Activated effector memory CD4-positive, alpha-beta T cell treated with anti-CD3 and anti-CD28 coated beads, Interleukin-2, amount 50 U/mL, for 16 hours (primary cell): ENCODE measurements at regions not wholly inside any gene's neighbourhood (a gene's known extent, or its start where the extent isn't known, plus 50 kb on each side); places are given as distances from the start of the nearest gene placed in this dataset.

Experiments used
- DNase-seq: peaks from one replicate; pipeline ENCODE4 v3.0.0-alpha.2; 2020

DNA sequence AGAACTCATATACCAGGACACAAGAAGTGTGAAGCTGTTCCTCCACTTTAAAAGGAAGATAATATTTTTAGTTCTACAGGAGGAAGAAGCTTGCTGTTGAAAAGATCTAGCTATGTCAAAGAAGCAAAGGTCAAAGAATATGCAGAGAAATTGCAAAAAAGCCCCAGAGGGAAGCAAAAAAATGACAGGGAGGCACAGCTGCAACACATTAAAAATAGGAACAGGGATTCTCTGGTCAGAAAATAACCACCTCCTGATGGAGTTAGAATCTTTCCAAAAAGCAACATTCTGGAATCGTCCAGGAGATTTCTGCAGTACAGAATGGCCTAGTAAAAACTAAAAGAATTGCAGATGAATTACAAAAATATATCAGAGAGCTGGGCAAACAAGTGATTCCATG, 238.9 kb upstream of the PRMT6 start:
- no peak for DNase-seq

DNA sequence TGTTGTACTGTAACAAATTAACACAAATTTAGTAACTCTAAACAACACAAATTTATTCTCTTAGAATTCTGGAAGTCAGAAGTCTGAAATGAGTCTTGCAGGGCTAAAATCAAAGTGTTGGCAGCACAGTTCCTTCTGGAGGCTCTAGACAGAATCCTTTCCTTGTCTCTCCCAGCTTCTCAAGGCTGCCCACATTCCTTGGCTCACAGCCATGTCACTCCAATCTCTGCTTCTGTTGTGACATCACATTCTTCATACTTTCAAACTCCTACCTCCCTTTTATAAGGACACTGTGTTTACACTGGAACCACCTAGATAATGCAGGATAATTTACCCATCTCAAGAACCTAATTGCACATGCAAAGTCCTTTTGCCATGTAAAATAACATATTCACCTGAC, 225.0 kb upstream of the PRMT6 start:
- no peak for DNase-seq

DNA sequence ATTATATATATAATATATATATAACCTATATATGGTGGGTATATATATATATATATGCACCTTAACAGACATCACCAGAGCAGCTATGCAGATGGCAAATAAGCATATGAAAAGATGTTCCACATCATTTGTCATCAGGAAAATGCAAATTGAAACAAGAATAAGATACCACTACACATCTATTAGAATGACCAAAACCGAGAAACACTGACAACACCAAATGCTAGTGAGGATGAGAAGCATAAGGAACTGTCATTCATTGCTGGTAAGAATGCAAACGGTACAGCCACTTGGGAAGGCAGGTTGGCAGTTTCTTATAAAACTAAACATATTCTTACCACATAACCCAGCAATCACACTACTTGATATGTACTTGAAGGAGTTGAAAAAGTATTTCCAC, 219.8 kb upstream of the PRMT6 start:
- no peak for DNase-seq

GRCh38 chr1:106843518-106843917, 213.0 kb upstream of the PRMT6 start:
- no peak for DNase-seq

GRCh38 chr1:106846656-106847055, 209.8 kb upstream of the PRMT6 start:
- DNase-seq = no peak

DNA sequence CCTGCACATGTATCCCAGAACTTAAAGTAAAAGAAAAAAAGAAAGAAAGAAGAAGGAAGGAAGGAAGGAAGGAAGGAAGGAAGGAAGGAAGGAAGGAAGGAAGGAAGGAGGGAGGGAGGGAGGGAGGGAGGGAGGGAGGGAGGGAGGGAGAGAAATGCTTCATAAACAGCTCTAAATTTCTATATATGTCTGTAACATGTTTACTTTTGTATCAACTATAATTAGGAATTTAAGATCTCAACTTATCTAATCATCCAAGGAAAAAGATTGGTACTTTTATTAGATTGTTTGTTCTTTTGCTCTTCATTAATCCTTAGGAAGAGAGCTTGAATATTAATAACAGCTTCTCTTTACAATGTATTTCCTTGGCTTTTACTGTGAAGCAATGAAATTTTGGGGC, 195.4 kb upstream of the PRMT6 start:
- DNase-seq = no peak

GRCh38 chr1:106868828-106869227, 187.6 kb upstream of the PRMT6 start:
- no peak for DNase-seq

- DNase-seq = no peak
Observed at GRCh38 chr1:106875622-106876021, 180.9 kb upstream of the PRMT6 start.

DNA sequence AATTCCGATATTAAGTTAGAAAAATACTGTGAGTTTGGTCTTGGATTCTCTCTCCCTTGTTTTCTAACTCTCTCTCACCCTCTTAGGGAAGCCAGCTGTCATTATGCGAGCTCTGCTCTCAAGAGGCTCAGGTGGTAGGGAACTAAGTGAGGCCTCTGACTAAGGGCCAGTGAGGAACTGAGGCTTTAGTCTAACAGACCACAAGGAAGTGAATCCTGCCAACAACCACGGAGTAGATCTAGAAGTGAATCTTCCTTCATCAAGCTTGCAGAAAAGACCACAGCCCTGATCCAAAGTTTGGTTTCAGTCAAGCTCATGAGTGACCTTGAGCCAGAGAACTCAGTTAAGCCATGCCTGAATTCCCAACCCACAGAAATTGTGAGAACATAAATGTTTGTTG, 180.1 kb upstream of the PRMT6 start:
- no peak for DNase-seq

DNA sequence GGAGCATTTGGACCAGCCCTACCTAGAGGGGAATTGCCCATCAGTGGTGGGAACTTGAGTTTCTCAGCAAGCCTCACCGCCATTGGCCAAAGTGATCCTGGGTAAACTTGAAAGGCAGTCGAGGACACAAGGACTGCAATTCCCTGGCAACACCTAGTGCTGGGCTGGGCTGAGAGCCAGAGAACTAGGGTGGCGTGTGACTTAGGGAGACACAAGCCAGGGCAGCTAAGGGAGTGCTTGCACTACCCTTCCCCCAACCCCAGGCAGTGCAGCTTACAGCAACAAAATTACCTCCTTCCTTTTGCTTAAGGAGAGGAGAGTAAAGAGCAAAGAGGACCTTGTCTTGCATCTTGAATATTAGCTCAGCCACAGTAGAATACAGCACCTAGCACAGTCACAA, 176.9 kb upstream of the PRMT6 start:
- DNase-seq = no peak

DNA sequence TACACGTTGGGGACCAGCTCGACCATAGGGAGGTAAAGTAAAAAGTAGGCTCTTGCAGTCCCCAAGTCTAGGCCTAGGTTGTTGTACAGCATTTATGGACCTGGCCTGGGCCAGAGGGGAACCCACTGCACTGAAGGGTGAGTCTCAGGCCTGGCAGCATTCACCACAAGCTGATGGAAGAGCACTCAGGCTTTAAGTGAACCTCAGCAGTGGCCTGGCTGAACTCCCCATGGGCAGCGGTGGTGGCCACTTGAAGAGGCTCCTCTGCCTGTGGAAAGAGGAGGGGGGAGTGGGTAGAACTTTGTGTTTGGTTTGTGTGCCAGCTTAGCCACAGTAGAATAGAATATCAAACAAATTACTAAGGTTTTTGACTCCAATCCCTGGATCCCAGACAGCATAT, 176.2 kb upstream of the PRMT6 start:
- DNase-seq = no peak

- DNase-seq = no peak
Observed at GRCh38 chr1:106883208-106883607, 173.3 kb upstream of the PRMT6 start.

- no peak for DNase-seq
Observed at GRCh38 chr1:106889059-106889458, 167.4 kb upstream of the PRMT6 start.

- DNase-seq = no peak
Observed at GRCh38 chr1:106889583-106889982, 166.9 kb upstream of the PRMT6 start.

GRCh38 chr1:106897976-106898375, 158.5 kb upstream of the PRMT6 start:
- no peak for DNase-seq

DNA sequence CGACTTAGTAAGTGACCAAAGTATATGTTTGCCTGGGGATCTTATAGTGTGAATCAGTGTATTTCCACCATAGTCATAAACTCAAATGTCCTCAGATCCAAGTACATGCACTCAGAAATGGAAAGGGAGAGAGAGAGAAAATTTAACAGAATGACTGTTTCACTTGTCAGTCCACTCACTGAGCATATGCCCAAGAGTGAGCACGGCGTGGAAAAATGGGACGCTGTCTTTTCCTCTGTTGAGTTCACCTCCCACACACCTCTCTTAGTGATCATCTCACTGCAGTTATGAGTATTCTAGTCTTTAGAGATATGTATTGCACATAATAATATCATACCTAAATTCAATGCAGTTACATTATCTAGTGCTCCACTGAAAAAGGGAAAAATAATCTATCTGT, 156.8 kb upstream of the PRMT6 start:
- no peak for DNase-seq

GRCh38 chr1:106907795-106908194, 148.7 kb upstream of the PRMT6 start:
- DNase-seq = no peak

DNA sequence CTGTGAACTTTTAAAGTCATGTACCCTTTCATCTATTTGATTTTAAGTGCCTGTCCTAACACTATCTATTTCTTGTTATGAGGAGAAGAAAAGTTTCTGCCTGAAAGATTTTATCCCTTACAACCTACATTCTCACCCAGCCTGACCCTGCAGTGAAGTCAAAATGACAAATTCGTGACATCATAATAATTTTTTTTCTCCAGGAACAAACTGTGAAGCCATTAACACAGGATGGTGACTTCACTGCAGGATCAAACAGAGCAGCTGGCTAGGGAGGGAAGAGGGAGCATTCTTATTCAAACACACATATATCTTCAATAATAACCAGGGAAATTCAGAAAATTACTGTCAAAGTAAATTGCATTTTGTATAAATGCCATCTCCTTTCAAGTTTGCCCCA, 147.8 kb upstream of the PRMT6 start:
- no peak for DNase-seq

- no peak for DNase-seq
Observed at GRCh38 chr1:106910798-106911197, 145.7 kb upstream of the PRMT6 start.

DNA sequence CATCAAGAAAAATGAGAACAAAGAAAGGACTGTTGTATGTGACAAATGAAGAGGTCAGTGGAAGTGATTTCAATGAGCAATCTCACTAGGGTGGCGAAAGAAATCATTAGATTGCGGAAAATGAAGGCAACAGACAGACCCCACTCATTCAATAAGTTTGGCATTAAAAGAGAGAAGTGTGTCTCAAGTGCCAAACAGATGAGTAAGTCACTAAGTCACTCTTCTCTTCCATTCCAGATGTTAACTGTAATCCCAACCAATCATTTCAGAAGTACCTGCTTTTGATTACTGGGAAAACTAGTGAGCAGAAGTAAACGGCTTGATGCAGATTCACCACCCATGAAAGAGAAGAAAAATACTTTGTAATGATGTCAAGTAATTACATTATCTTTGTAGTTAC, 144.3 kb upstream of the PRMT6 start:
- no peak for DNase-seq

- no peak for DNase-seq
Observed at GRCh38 chr1:106921186-106921585, 135.3 kb upstream of the PRMT6 start.

DNA sequence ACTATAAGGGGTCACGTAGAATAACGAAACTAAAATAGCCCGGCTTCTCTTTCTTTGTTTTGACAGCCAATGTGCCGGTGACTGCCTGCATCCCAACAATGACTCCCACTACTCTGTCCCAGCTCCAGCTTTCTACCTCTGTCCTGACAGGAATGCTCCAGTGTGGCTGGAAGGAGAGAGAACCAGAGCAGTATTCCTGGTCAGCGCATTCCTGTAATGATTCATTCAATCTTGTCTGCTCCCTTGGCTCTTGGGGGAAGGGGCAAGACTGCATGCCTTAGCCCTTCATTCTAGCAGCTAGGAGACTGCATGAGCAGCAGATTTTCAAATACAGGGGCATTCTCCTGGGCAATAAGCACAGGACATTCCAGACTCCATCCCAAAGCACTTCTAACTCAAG, 132.1 kb upstream of the PRMT6 start:
- no peak for DNase-seq

GRCh38 chr1:106925750-106926149, 130.7 kb upstream of the PRMT6 start:
- no peak for DNase-seq

GRCh38 chr1:106926803-106927582, 129.5 kb upstream of the PRMT6 start:
- DNase-seq = no peak

DNA sequence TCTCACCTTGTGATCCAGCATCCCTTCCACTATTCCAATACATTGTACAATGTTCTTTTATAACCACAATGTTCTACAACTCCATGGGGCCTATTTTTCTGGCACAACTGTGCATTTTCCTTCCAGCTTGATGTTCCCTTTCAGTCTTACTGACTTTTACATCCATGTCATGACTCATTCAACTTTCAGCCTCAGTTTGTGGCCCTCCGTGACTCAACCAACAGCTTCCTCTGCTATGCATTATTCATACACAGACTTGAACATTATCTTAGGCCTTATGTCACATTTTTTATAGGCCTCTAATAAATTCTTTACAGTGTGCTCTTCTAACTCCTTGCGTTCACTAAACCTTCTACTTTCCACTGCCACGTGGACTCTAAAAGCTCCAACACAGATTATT, 119.4 kb upstream of the PRMT6 start:
- DNase-seq = no peak

DNA sequence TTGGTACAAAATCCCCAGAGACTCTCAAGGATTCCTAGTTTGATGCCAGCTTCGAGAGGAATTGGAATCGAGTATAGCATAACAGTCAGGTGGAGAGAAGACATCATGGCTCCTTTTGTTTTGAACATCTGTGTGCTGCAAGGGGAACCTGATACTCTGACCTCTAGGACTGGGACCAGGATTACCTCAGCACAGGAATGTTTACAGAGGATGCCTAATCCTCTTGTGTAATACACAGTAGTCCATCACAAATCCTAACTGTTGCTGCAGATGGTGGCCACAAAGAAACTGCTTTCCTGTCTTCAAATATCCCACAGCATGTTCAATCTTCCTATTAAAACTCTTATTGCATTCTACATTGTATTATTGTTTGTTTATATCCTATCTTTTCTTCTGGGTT, 111.8 kb upstream of the PRMT6 start:
- no peak for DNase-seq
